ENCODE measurements at regions not wholly inside any gene's neighbourhood (a gene's known extent, or its start where the extent isn't known, plus 50 kb on each side); places are given as distances from the start of the nearest gene placed in this dataset.

- WGBS, 2 donors (ENCODE audit: low coverage in 1 of 2) = 18 to 53% methylated on average over 2 to 3 of the region's 3 CpGs
- no peak overlapping the region for H3K27ac ChIP-seq
- TF ChIP-seq POLR2A (IDR thresholded peaks at IDR 0.05) (no peak), EP300 (IDR thresholded peaks at IDR 0.05) (no peak), POLR2AphosphoS5 (IDR thresholded peaks at IDR 0.05) (no peak), CTCF (IDR thresholded peaks at IDR 0.05) (no peak)
Measured at GRCh38 chr13:65917731-65918130, 1312.4 kb downstream of the PCDH9 start.

GRCh38 chr13:65915195-65915594 is 1314.9 kb downstream of the PCDH9 start:
- H3K27ac ChIP-seq = no peak overlapping the region
- H3K4me3 ChIP-seq = no peak overlapping the region
- no peaks in the 10 kb centered on the region for H3K4me1 ChIP-seq
- TF ChIP-seq POLR2AphosphoS5 (IDR thresholded peaks at IDR 0.05) (no peak), EP300 (IDR thresholded peaks at IDR 0.05) (no peak), POLR2A (IDR thresholded peaks at IDR 0.05) (no peak), CTCF (IDR thresholded peaks at IDR 0.05) (no peak)
- no peaks in the 10 kb centered on the region for H3K9me3 ChIP-seq
- ATAC-seq = no peak
- no peaks in the 10 kb centered on the region for H3K36me3 ChIP-seq
- no peaks in the 10 kb centered on the region for H3K27me3 ChIP-seq
- 88 to 90% methylated on average over 1 of the region's 1 CpG for WGBS, 2 donors (ENCODE audit: low coverage in 1 of 2)

More at GRCh38 chr13:65917731-65918130, 1312.4 kb downstream of the PCDH9 start:
- no peaks in the 10 kb centered on the region for H3K27me3 ChIP-seq
- H3K4me3 ChIP-seq = no peak overlapping the region
- ATAC-seq = no peak
- H3K4me1 ChIP-seq = no peaks in the 10 kb centered on the region
- H3K9me3 ChIP-seq = no peaks in the 10 kb centered on the region
- no peaks in the 10 kb centered on the region for H3K36me3 ChIP-seq

- no peaks in the 10 kb centered on the region for H3K36me3 ChIP-seq
- H3K4me1 ChIP-seq = no peaks in the 10 kb centered on the region
- no peak for ATAC-seq
- no peak overlapping the region for H3K27ac ChIP-seq
- TF ChIP-seq POLR2A (IDR thresholded peaks at IDR 0.05) (no peak), EP300 (IDR thresholded peaks at IDR 0.05) (no peak), CTCF (IDR thresholded peaks at IDR 0.05) (no peak), POLR2AphosphoS5 (IDR thresholded peaks at IDR 0.05) (no peak)
- no peaks in the 10 kb centered on the region for H3K9me3 ChIP-seq
- H3K27me3 ChIP-seq = no peaks in the 10 kb centered on the region
- H3K4me3 ChIP-seq = no peak overlapping the region
- WGBS, 2 donors (ENCODE audit: low coverage in 1 of 2) = 85 to 94% methylated on average over 1 of the region's 1 CpG
Measured at GRCh38 chr13:65914716-65915115, 1315.4 kb downstream of the PCDH9 start.

GRCh38 chr13:65913173-65913572 is 1317.0 kb downstream of the PCDH9 start:
- Histone ChIP-seq H3K36me3 (no peaks in the 10 kb centered on the region), H3K9me3 (no peaks in the 10 kb centered on the region), H3K4me1 (no peaks in the 10 kb centered on the region), H3K27ac (peak overlapping the region in 2 of 4 donors; percentile 4 to 62), H3K27me3 (no peaks in the 10 kb centered on the region), H3K4me3 (no peak overlapping the region)
- ATAC-seq = peak; percentile 73
- WGBS, 2 donors (ENCODE audit: low coverage in 1 of 2) = 8 to 27% methylated on average over 2 of the region's 2 CpGs
- TF ChIP-seq POLR2A (IDR thresholded peaks at IDR 0.05) (no peak), POLR2AphosphoS5 (IDR thresholded peaks at IDR 0.05) (peak; percentile 41)

GRCh38 chr13:65912516-65912915 is 1317.6 kb downstream of the PCDH9 start:
- no peaks in the 10 kb centered on the region for H3K27me3 ChIP-seq
- no peak overlapping the region for H3K4me3 ChIP-seq
- no peaks in the 10 kb centered on the region for H3K9me3 ChIP-seq
- WGBS, 2 donors (ENCODE audit: low coverage in 1 of 2) = 58 to 66% methylated on average over 3 of the region's 3 CpGs
- ATAC-seq = no peak
- TF ChIP-seq POLR2AphosphoS5 (IDR thresholded peaks at IDR 0.05) (no peak), CTCF (IDR thresholded peaks at IDR 0.05) (no peak), POLR2A (IDR thresholded peaks at IDR 0.05) (no peak), EP300 (IDR thresholded peaks at IDR 0.05) (no peak)
- no peaks in the 10 kb centered on the region for H3K4me1 ChIP-seq
- peak overlapping the region in 1 of 4 donors; percentile 4 for H3K27ac ChIP-seq
- no peaks in the 10 kb centered on the region for H3K36me3 ChIP-seq

Measured in gastroesophageal sphincter (tissue), 4 donors.